Amygdala (tissue), 56 donors: ENCODE measurements at regions not wholly inside any gene's neighbourhood (a gene's known extent, or its start where the extent isn't known, plus 50 kb on each side); places are given as distances from the start of the nearest gene placed in this dataset.
A peak's percentile ranks its signal among the peaks of the same experiment; 100 is the strongest.
"Not testable (repeated sequence)": the region's sequence is repeated elsewhere in the genome, so short reads cannot be mapped to it uniquely, and the experiment has no call there.

ENCODE experiments used
- DNase-seq, 56 donors: peaks; one replicate each; lab custom pipeline; 2025; lab: John Stamatoyannopoulos, UW

GRCh38 chr2:241956521-241957110 is 87.1 kb downstream of the RTP5 start:
- no peak for DNase-seq

DNA sequence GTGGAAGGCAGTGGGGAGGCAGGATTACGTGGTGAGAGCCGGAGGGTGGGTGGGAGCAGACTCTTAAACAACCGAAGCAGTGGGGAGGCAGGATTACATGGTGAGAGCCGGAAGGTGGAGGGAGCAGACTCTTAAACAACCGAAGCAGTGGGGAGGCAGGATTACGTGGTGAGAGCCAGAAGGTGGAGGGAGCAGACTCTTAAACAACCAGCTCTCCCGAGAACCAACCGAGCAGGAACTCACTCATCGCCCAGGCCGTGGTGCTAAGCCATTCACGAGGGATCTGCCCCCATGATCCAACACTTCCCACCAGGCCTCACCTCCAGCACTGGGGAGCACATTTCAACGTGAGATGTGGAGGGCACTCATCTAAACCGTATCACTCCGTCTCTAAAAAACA is 87.7 kb downstream of the RTP5 start:
- no peak for DNase-seq

DNA sequence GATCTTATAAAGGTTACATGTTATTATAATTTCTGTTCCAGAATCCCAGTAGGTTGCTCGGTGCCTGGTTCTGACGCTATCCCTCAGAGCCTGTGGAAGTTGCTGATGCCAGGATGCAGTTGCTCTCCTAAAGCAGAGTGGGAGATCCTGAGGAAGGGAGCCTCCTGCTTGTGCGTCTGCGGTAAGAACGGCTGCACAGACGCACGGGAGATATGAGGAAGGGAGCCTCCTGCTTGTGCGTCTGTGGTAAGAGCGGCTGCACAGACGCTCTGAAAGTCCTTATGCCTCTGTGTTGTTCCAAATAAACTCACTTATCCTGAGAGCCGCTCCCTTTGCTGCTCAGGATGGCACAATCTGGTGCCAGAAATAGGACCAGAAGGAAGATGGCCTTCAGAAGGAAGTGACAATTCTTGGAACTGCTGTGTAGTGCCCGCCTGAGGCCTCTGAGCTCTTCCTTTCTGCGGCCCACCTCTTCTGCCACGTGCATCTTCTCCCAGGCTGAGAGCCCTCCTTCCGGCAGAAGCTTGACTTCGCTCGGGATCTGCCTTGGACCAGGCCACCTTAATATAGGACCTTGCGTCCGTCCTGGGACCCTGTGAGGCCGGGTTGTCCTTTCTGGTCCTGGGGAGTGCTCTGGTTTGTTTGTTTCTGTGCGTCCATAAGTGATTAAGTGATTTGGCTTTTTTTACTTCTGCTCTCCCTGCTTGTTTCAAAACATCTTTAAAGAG is 89.5 kb downstream of the RTP5 start:
- DNase-seq: no peak

DNA sequence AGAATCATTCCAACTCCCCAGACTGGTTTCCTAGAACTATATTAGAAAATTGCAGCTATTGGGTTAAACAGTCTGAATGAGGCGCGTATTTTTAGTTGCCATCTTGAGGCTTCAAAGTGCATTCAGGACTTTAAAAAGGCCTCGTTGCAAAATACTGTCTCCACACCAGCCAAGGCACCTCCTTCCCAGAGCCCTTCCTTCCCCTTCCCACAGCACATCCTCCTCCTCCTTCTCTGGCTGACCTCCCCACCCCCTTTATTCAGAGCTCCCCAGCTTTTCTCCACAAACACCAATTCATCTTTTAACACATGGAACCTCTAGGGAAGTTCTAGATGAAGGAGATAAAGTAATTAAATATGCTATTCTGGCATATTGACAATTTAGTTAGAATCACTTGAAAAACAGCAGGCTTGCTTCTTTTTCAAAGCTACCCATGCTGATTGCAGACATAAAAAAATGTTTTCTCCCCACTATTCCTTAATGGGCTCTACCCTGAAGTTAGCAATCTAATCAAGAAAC is 90.3 kb downstream of the RTP5 start:
- no peak for DNase-seq

- no peak for DNase-seq
Observed at GRCh38 chr2:241961454-241961853, 91.9 kb downstream of the RTP5 start.

GRCh38 chr2:241964133-241964532 is 94.6 kb downstream of the RTP5 start:
- DNase-seq: no peak

GRCh38 chr2:241965931-241966412 is 96.4 kb downstream of the RTP5 start:
- DNase-seq: peak in 16 of 56 donors; percentile 4 to 36 (median 19)

- DNase-seq: no peak
Observed at GRCh38 chr2:241966647-241967466, 97.3 kb downstream of the RTP5 start.

DNA sequence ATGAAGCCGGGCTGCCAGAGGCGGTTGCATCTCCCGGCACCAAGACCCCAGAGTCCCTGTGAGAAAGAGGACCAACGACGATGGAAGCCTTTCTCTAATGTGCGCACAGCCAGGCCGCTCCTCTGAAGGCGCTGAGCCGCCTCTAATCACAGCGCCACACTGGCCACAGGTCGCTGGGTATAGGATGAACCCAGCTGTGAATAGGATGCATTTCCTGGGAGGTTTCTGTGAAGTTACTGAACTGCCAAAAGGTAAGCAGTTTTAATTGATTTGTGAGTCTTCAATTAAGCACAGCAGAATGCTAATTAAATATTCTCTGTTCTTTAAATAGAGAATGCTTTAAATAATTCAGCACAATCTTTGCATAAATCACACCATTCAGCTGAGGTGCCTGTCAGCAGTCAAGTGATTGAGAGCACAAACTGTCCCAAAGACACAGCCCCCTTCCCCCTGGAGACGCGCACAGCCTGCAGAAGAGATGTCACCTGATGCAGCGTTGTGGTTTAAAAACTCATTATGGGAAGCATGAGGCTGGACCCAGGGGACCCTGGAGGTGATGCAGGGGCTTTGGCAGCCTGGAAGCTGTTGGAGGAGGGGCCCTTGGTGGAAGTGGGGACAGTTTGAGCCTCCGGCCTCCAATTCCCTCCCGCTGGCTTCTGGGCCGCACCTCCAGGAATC is 98.1 kb downstream of the RTP5 start:
- no peak for DNase-seq

- no peak for DNase-seq
Observed at GRCh38 chr2:241968417-241968816, 98.9 kb downstream of the RTP5 start.

DNA sequence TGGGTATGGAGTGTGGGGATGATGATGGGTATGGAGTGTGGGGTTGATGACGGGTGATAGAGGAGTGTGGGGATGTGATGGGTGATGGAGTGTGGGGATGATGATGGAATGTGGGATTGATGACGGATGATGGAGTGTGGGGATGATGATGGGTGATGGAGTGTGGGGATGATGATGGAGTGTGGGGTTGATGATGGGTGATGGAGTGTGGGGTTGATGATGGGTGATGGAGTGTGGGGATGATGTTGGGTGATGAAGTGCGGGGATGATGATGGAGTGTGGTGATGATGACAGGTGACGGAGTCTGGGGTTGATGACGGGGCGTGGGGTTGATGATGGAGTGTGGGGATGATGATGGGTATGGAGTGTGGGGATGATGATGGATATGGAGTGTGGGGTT is 99.7 kb downstream of the RTP5 start:
- not testable (repeated sequence) for DNase-seq

- DNase-seq: no peak
Observed at GRCh38 chr2:241970716-241971115, 101.2 kb downstream of the RTP5 start.

DNA sequence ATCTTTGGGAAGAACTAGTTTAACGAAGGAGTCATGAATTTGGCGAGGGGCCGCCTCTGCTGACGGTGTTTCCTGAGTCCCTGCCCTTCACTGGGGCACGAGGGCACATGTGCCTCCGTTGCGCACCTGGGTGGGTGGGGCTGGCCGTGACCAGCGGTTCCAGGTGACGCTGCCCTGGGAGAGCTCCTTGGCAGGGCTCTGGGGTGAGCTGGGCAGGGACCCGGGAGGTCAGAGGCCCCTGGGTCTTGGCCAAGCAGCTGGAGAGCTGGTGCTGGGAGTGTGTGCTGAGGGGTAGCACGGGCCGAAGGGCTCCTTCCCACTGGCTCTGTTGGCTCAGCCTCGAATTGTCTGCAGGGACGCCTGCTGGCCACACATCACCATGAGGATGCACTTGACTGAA is 104.6 kb downstream of the RTP5 start:
- DNase-seq: no peak

GRCh38 chr2:241974851-241975592 is 105.5 kb downstream of the RTP5 start:
- DNase-seq: no peak

DNA sequence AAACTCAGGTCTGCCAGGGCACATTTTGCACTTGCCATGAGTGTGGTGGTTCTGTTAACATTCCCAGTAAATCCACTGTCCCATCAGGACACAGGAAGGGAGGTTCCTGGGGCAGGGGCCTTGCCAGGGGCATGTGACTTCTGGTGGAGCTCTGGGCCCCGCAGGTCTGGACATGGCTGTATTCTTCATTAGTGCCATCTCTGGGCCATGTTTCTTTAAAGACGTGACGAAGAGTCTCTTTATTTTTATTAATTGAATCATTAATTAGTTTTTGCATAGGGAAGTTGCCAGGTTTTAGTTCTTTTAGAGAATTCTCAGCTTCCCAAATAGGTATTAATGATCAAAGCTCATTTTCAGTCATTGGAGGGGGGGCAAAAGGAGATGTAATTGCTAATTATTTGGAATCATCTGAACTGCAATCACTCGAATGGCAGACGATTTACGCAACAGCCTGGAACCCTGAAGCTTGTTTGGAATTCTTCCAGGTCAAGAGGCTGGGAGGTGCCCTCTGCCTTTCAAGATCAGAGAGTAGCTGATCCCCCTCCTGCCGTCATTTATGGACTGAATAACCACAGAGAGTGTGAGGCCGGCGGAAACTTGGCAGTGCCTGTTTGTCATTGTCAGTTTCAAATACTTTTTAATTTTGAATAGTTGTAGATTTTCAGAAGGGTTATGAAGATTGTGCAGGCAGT is 106.2 kb downstream of the RTP5 start:
- no peak for DNase-seq

GRCh38 chr2:241976296-241976695 is 106.8 kb downstream of the RTP5 start:
- DNase-seq: no peak

DNA sequence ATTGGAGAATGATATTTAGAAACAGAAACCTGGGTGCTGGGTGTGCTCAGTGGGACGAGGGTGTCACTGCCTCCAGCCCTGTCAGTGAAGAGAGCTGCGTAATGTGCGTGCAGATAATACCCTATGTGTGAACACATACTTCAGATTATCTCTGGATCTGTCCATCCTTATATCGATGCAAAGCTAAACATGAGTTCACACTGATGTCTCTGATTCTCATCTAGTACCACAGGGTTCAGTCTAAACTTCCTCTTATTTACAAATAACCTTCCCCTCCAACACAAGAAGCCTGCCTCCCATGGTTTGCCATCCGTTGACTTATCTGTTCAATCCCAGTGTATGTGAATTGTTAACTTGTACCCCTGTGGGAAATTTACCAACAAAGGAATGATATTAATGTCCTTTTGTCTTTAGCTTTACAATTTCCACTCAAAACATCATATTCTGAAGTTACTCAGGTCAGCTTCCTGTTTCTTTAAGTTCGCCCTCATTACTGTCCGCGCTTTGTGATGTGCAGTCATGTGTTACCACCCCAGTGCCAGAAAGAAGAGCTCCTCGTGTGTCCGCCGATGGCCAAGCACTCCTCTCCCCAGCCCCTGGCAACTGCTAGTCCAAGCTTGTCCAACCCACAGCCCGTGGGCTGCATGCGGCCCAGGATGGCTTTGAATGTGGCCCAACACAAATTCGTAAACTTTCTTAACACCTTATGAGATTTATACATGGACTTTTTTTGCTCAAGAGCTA is 108.2 kb downstream of the RTP5 start:
- no peak for DNase-seq

- DNase-seq: no peak
Observed at GRCh38 chr2:241978670-241979069, 109.1 kb downstream of the RTP5 start.

DNA sequence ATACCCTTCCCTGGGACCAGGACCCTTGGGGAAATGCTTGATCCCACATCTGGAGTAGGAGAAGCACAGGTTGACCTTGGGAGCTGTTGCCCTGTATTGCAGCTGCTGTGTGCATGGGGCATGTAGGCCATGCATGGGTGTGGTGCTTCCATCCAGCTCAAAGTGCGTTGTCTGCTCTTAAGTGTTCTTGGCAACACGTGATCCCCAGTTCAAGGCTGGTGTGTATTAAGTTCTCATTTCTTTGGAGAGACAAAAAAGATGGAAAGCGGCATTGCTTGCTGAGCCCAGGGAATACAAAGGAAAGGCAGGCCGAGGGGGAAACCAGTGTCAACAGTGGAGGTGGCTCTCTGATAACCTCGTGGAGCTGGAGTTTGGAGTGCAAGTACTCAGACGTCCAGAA is 110.7 kb downstream of the RTP5 start:
- DNase-seq: no peak
